GM12892 (cell line): ENCODE measurements at regions not wholly inside any gene's neighbourhood (a gene's known extent, or its start where the extent isn't known, plus 50 kb on each side); places are given as distances from the start of the nearest gene placed in this dataset.

Source experiments
- POLR2A ChIP-seq: IDR thresholded peaks from 2 replicates; pipeline ENCODE4 v1.6.1; 2011; ENCODE audit warnings: low read depth, low read length, control low read depth
- POLR2AphosphoS5 ChIP-seq: IDR thresholded peaks from 2 replicates; pipeline ENCODE4 v1.6.1; 2011; ENCODE audit warnings: low read depth, low read length, control low read depth
- TAF1 ChIP-seq: IDR thresholded peaks from 2 replicates; pipeline ENCODE4 v1.6.1; 2011; ENCODE audit warnings: low read depth, mild to moderate bottlenecking, control low read depth, low read length, borderline replicate concordance

GRCh38 chr16:64615630-64616280 is 506.1 kb downstream of the CDH11 start:
- no peak for TF ChIP-seq POLR2A
- no peak for TF ChIP-seq POLR2AphosphoS5
- no peak for TF ChIP-seq TAF1
